Fibroblast of mammary gland (primary cell): ENCODE measurements at regions not wholly inside any gene's neighbourhood (a gene's known extent, or its start where the extent isn't known, plus 50 kb on each side); places are given as distances from the start of the nearest gene placed in this dataset.
A peak's percentile ranks its signal among the peaks of the same experiment; 100 is the strongest.
"Not testable (repeated sequence)": the region's sequence is repeated elsewhere in the genome, so short reads cannot be mapped to it uniquely, and the experiment has no call there.

Experiments
- DNase-seq: peaks from one replicate; pipeline ENCODE4 v3.0.0-alpha.2; 2010; ENCODE audit warnings: low read depth
- H3K4me3 ChIP-seq: 2 replicates; pipeline ENCODE4 v1.5.1; 2011; ENCODE audit warnings: low read depth, mild to moderate bottlenecking, low read length, moderate library complexity; ENCODE audit not compliant: control insufficient read depth
- CTCF ChIP-seq: conservative IDR thresholded peaks from 2 replicates; pipeline ENCODE4 v1.5.1; 2011; ENCODE audit warnings: low read depth, low read length, inconsistent platforms; ENCODE audit not compliant: control insufficient read depth, insufficient read depth

- DNase-seq = no peak
- no peak for TF ChIP-seq CTCF
- no peak overlapping the region for H3K4me3 ChIP-seq
These were observed 150.6 kb downstream of the MRPL39 start for GRCh38 chr21:25456672-25457071.

- DNase-seq = no peak
- TF ChIP-seq CTCF = no peak
- H3K4me3 ChIP-seq = no peak overlapping the region
These were observed 153.8 kb downstream of the MRPL39 start for GRCh38 chr21:25453524-25453923.

- no peak for TF ChIP-seq CTCF
These were observed 157.3 kb downstream of the MRPL39 start for GRCh38 chr21:25449950-25450349.

GRCh38 chr21:25441835-25442234 is 165.4 kb downstream of the MRPL39 start:
- TF ChIP-seq CTCF = no peak
- DNase-seq = no peak
- no peak overlapping the region for H3K4me3 ChIP-seq

More at GRCh38 chr21:25449950-25450349, 157.3 kb downstream of the MRPL39 start:
- H3K4me3 ChIP-seq = no peak overlapping the region
- DNase-seq = no peak

GRCh38 chr21:25437465-25437864 is 169.8 kb downstream of the MRPL39 start:
- not testable (repeated sequence) for H3K4me3 ChIP-seq, DNase-seq

GRCh38 chr21:25428537-25428936 is 178.7 kb downstream of the MRPL39 start:
- DNase-seq = peak; percentile 42
- no peak overlapping the region for H3K4me3 ChIP-seq
- TF ChIP-seq CTCF = no peak

GRCh38 chr21:25427828-25428227 is 179.5 kb downstream of the MRPL39 start:
- no peak overlapping the region for H3K4me3 ChIP-seq
- no peak for TF ChIP-seq CTCF
- DNase-seq = no peak
